IMR-90 (cell line): ENCODE measurements at regions not wholly inside any gene's neighbourhood (a gene's known extent, or its start where the extent isn't known, plus 50 kb on each side); places are given as distances from the start of the nearest gene placed in this dataset.

Experiments
- ATAC-seq: fragments of 200-7000 bp; cut with Tn5 transposase; 2 replicates; pipeline ENCODE4 v1.9.1; 2020; ENCODE audit warnings: low read depth, mild to moderate bottlenecking, moderate library complexity
- BruUV-seq: library from RNA; stranded (reverse); fragments of 400-500 nt; replicated peaks from 2 replicates; lab custom pipeline; 2021; lab: Mats Ljungman, UMichigan
- CTCF ChIA-PET: fragments of 300-600 bp; formaldehyde crosslinking; extraction: SDS; loops from one replicate; lab custom pipeline; 2021; ENCODE audit warnings: antibody characterized with exemption; lab: Yijun Ruan, JAX
- POLR2A ChIA-PET: fragments of 300-600 bp; sonication (Branson Sonifier 250); formaldehyde crosslinking; loops from one replicate; lab custom pipeline; 2022; ENCODE audit warnings: antibody characterized with exemption; ENCODE audit not compliant: unreplicated experiment; lab: Charles Lee
- DNase-seq: peaks from one replicate; pipeline ENCODE4 v3.0.0; 2013
- H2AFZ ChIP-seq: replicated peaks from 2 replicates; pipeline ENCODE3; 2013; ENCODE audit warnings: low read length, mild to moderate bottlenecking; ENCODE audit not compliant: poor library complexity
- H2AK5ac ChIP-seq: 2 replicates; pipeline ENCODE4 v1.6.1; 2013; ENCODE audit warnings: low read depth, low read length, inconsistent platforms
- H2AK9ac ChIP-seq: replicated peaks from 2 replicates; pipeline ENCODE3; 2013; ENCODE audit warnings: mild to moderate bottlenecking, low read depth, low read length, moderate library complexity; ENCODE audit not compliant: poor library complexity
- H2BK120ac ChIP-seq: 2 replicates; pipeline ENCODE4 v1.6.1; 2013; ENCODE audit warnings: low read depth, low read length, inconsistent platforms
- H2BK15ac ChIP-seq: 3 replicates; pipeline ENCODE4 v1.6.1; 2013; ENCODE audit warnings: low read depth, low read length, inconsistent platforms
- H2BK20ac ChIP-seq: 2 replicates; pipeline ENCODE4 v1.6.1; 2013; ENCODE audit warnings: low read depth, mild to moderate bottlenecking, inconsistent platforms, low read length, moderate library complexity
- H2BK5ac ChIP-seq: 2 replicates; pipeline ENCODE4 v1.6.1; 2013; ENCODE audit warnings: mild to moderate bottlenecking, low read depth, low read length, inconsistent platforms; ENCODE audit not compliant: poor library complexity, severe bottlenecking
- H3K14ac ChIP-seq: replicated peaks from 2 replicates; pipeline ENCODE4 v1.6.1; 2013; ENCODE audit warnings: low read depth, low read length, inconsistent platforms
- H3K18ac ChIP-seq: 2 replicates; pipeline ENCODE4 v1.6.1; 2013; ENCODE audit warnings: low read depth, low read length, control low read depth
- H3K23ac ChIP-seq: 2 replicates; pipeline ENCODE4 v1.6.1; 2013; ENCODE audit warnings: low read depth, low read length, inconsistent platforms
- H3K27ac ChIP-seq: 2 replicates; pipeline ENCODE4 v1.5.1; 2013; ENCODE audit warnings: mild to moderate bottlenecking, control low read depth, low read length; ENCODE audit not compliant: insufficient read depth
- H3K27me3 ChIP-seq: 2 replicates; pipeline ENCODE4 v1.6.1; 2013; ENCODE audit warnings: low read length; ENCODE audit not compliant: control insufficient read depth, insufficient read depth
- H3K36me3 ChIP-seq: 2 replicates; pipeline ENCODE4 v1.6.1; 2013; ENCODE audit warnings: low read length, mixed read lengths; ENCODE audit not compliant: control insufficient read depth, insufficient read depth
- H3K4ac ChIP-seq: 2 replicates; pipeline ENCODE4 v1.6.1; 2013; ENCODE audit warnings: low read depth, low read length, inconsistent platforms
- H3K4me1 ChIP-seq: 2 replicates; pipeline ENCODE4 v1.6.1; 2013; ENCODE audit warnings: low read length, mixed read lengths; ENCODE audit not compliant: control insufficient read depth, insufficient read depth
- H3K4me2 ChIP-seq: 2 replicates; pipeline ENCODE4 v1.6.1; 2013; ENCODE audit warnings: low read depth, mild to moderate bottlenecking, control low read depth, low read length, moderate library complexity
- H3K4me3 ChIP-seq: 2 replicates; pipeline ENCODE4 v1.5.1; 2013; ENCODE audit warnings: low read depth, mild to moderate bottlenecking, control low read depth, low read length, moderate library complexity; ENCODE audit not compliant: insufficient read depth
- H3K56ac ChIP-seq: 2 replicates; pipeline ENCODE4 v1.6.1; 2013; ENCODE audit warnings: low read length, inconsistent platforms; ENCODE audit not compliant: insufficient read depth; ENCODE audit errors: extremely low read depth
- H3K79me1 ChIP-seq, 2 experiments: 2 replicates each; pipeline ENCODE4 v1.6.1; 2013; ENCODE audit warnings: low read length in 2 of 2, inconsistent platforms in 1 of 2, low read depth in 1 of 2
- H3K9ac ChIP-seq: 2 replicates; pipeline ENCODE4 v1.6.1; 2013; ENCODE audit warnings: low read depth, low read length, control low read depth
- H3K9me1 ChIP-seq: 2 replicates; pipeline ENCODE4 v1.6.1; 2013; ENCODE audit warnings: low read length, inconsistent platforms; ENCODE audit not compliant: insufficient read depth
- H3K9me3 ChIP-seq: 2 replicates; pipeline ENCODE4 v1.6.1; 2013; ENCODE audit warnings: low read length; ENCODE audit not compliant: control insufficient read depth, insufficient read depth
- H4K20me1 ChIP-seq: 2 replicates; pipeline ENCODE4 v1.6.1; 2013; ENCODE audit warnings: low read length, inconsistent platforms; ENCODE audit not compliant: insufficient read depth
- H4K5ac ChIP-seq: 2 replicates; pipeline ENCODE4 v1.6.1; 2013; ENCODE audit warnings: mild to moderate bottlenecking, low read depth, low read length, control low read depth
- H4K8ac ChIP-seq, 2 experiments: 2 replicates each; pipeline ENCODE4 v1.6.1; 2013; ENCODE audit warnings: low read depth in 2 of 2, low read length in 2 of 2, control low read depth in 1 of 2, inconsistent platforms in 1 of 2
- H4K91ac ChIP-seq: 2 replicates; pipeline ENCODE4 v1.6.1; 2013; ENCODE audit warnings: low read depth, low read length, inconsistent platforms; ENCODE audit not compliant: insufficient read depth
- BHLHE40 ChIP-seq: fragments of 150-350 bp; IDR thresholded peaks from 2 replicates; pipeline ENCODE4 v1.6.1; 2016; ENCODE audit warnings: mild to moderate bottlenecking, low read depth, low read length
- CEBPB ChIP-seq: IDR thresholded peaks from 2 replicates; pipeline ENCODE4 v1.6.1; 2012; ENCODE audit warnings: low read depth, low read length, improper control_type of control experiment
- CHD1 ChIP-seq: IDR thresholded peaks from 2 replicates; pipeline ENCODE4 v1.6.1; 2012; ENCODE audit warnings: low read depth, low read length, improper control_type of control experiment
- FOS ChIP-seq: fragments of 150-350 bp; IDR thresholded peaks from 2 replicates; pipeline ENCODE4 v1.6.1; 2016; ENCODE audit warnings: low read depth, low read length
- MAFK ChIP-seq: IDR thresholded peaks from 2 replicates; pipeline ENCODE4 v1.6.1; 2012; ENCODE audit warnings: low read depth, low read length, improper control_type of control experiment
- MAZ ChIP-seq: IDR thresholded peaks from 2 replicates; pipeline ENCODE4 v1.6.1; 2012; ENCODE audit warnings: low read depth, mild to moderate bottlenecking, low read length, improper control_type of control experiment, moderate library complexity, borderline replicate concordance
- MXI1 ChIP-seq: IDR thresholded peaks from 2 replicates; pipeline ENCODE4 v1.6.1; 2012; ENCODE audit warnings: low read depth, mild to moderate bottlenecking, low read length, moderate library complexity, borderline replicate concordance
- NFE2L2 ChIP-seq: fragments of 150-350 bp; IDR thresholded peaks from 2 replicates; pipeline ENCODE4 v1.6.1; 2016; ENCODE audit warnings: low read depth, mild to moderate bottlenecking, low read length
- POLR2A ChIP-seq: IDR thresholded peaks from 2 replicates; pipeline ENCODE4 v1.6.1; 2012; ENCODE audit warnings: mild to moderate bottlenecking, low read depth, low read length
- RAD21 ChIP-seq: IDR thresholded peaks from 2 replicates; pipeline ENCODE4 v1.6.1; 2012; ENCODE audit warnings: low read length, improper control_type of control experiment
- RCOR1 ChIP-seq: IDR thresholded peaks from 2 replicates; pipeline ENCODE4 v1.6.1; 2012; ENCODE audit warnings: mild to moderate bottlenecking, low read length, improper control_type of control experiment; ENCODE audit not compliant: insufficient replicate concordance
- RFX5 ChIP-seq: IDR thresholded peaks from 2 replicates; pipeline ENCODE4 v1.8.0; 2012; ENCODE audit warnings: low read depth, mild to moderate bottlenecking, low read length, moderate library complexity
- SMC3 ChIP-seq: fragments of 150-350 bp; IDR thresholded peaks from 2 replicates; pipeline ENCODE4 v1.6.1; 2016; ENCODE audit warnings: low read depth, mild to moderate bottlenecking, antibody characterized with exemption, low read length, moderate library complexity
- WGBS, 2 experiments: methylation state at CpG; one replicate each; pipeline versions ENCODE4 v1.1.5 to v1.1.7; 2013; ENCODE audit warnings: missing lambda C conversion rate in 2 of 2; ENCODE audit not compliant: insufficient read length in 1 of 2; ENCODE audit errors: extremely low coverage in 2 of 2; 5-methylcytosine and 5-hydroxymethylcytosine counted together
- dilution Hi-C: fragments of 300-500 bp; cut with HindIII; formaldehyde crosslinking; loops from one replicate; pipeline ENCODE4 v1.14.3; 2018; ENCODE audit warnings: low sequenced_read_pairs; ENCODE audit not compliant: unreplicated experiment
- in situ Hi-C: fragments of 300-500 bp; cut with MboI; formaldehyde crosslinking; loops from 3 replicates; pipeline ENCODE4 v1.14.3; 2019; ENCODE audit warnings: low sequenced_read_pairs, inconsistent platforms, mixed read lengths
- intact Hi-C: fragments of 100-400 bp; cut with micrococcal nuclease; formaldehyde crosslinking; loops from 2 replicates; pipeline ENCODE4 v1.10.0; 2022
- TF ChIP-seq, protein P1 (sequence below): fragments of 150-350 bp; IDR thresholded peaks from 2 replicates; pipeline ENCODE4 v1.6.1; 2016; ENCODE audit warnings: low read depth, mild to moderate bottlenecking, low read length, moderate library complexity, borderline replicate concordance
- TF ChIP-seq, protein P2 (sequence below): conservative IDR thresholded peaks from 2 replicates; pipeline ENCODE4 v1.5.1; 2012; ENCODE audit warnings: mild to moderate bottlenecking, low read depth, low read length, improper control_type of control experiment
- TF ChIP-seq, protein P3 (sequence below): fragments of 150-350 bp; IDR thresholded peaks from 2 replicates; pipeline ENCODE4 v1.6.1; 2017; ENCODE audit warnings: mild to moderate bottlenecking, antibody characterized with exemption, low read length, low read depth

DNA sequence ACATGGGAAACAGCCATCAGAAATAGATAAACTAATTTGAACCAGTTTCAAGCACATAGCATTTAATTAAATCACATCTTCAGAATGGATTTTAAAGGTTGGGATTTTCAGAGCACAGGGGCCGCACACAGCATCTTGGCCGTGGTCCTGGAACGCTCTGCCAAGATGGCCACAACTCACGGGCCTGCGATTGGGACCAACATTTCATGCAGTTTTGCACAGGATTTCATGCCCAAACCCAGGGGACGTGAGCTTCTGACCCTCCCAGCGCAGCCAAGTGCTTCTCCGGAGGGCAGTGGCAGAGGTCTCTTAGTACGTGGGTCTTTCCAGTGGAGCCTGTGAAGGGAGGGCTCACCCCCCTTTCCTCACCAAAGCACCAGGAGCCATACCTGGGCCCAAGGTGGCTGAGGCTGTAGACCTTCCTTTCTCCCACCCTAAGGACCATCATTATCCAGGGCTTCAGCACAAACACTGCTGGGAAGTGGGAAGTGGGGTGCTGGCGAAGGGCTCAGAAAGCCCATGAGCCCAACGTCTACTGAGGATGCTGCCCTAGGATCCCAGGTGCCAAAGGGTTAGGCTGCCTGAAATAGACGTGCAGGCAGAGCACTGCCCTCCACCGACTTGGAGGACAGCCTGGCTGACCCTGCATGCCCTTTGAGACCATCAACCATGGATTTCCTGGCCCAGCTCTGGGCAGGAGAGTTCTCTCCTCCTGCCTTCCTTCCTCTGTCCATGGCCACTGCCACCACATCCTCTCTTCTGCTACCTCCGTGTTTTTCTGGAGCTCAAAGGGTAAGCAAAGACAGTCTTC is 611.2 kb upstream of the MGMT start:
- TF ChIP-seq NFE2L2, result no peak
- no peak for TF ChIP-seq SMC3
- TF ChIP-seq, protein P1, sequence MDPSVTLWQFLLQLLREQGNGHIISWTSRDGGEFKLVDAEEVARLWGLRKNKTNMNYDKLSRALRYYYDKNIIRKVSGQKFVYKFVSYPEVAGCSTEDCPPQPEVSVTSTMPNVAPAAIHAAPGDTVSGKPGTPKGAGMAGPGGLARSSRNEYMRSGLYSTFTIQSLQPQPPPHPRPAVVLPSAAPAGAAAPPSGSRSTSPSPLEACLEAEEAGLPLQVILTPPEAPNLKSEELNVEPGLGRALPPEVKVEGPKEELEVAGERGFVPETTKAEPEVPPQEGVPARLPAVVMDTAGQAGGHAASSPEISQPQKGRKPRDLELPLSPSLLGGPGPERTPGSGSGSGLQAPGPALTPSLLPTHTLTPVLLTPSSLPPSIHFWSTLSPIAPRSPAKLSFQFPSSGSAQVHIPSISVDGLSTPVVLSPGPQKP, result no peak
- TF ChIP-seq, protein P2, sequence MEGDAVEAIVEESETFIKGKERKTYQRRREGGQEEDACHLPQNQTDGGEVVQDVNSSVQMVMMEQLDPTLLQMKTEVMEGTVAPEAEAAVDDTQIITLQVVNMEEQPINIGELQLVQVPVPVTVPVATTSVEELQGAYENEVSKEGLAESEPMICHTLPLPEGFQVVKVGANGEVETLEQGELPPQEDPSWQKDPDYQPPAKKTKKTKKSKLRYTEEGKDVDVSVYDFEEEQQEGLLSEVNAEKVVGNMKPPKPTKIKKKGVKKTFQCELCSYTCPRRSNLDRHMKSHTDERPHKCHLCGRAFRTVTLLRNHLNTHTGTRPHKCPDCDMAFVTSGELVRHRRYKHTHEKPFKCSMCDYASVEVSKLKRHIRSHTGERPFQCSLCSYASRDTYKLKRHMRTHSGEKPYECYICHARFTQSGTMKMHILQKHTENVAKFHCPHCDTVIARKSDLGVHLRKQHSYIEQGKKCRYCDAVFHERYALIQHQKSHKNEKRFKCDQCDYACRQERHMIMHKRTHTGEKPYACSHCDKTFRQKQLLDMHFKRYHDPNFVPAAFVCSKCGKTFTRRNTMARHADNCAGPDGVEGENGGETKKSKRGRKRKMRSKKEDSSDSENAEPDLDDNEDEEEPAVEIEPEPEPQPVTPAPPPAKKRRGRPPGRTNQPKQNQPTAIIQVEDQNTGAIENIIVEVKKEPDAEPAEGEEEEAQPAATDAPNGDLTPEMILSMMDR, result no peak
- no peak for TF ChIP-seq POLR2A
- TF ChIP-seq FOS, result no peak
- TF ChIP-seq BHLHE40, result no peak
- no peak for TF ChIP-seq RFX5
- TF ChIP-seq CHD1, result no peak
- TF ChIP-seq CEBPB, result no peak
- no peak for TF ChIP-seq MXI1
- no peak for TF ChIP-seq MAFK
- TF ChIP-seq MAZ, result no peak
- TF ChIP-seq, protein P3, sequence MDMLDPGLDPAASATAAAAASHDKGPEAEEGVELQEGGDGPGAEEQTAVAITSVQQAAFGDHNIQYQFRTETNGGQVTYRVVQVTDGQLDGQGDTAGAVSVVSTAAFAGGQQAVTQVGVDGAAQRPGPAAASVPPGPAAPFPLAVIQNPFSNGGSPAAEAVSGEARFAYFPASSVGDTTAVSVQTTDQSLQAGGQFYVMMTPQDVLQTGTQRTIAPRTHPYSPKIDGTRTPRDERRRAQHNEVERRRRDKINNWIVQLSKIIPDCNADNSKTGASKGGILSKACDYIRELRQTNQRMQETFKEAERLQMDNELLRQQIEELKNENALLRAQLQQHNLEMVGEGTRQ, result no peak
- no peak for TF ChIP-seq RAD21
- TF ChIP-seq RCOR1, result no peak
- H3K27me3 ChIP-seq, result no peaks in the 10 kb centered on the region
- H3K56ac ChIP-seq, result no peak overlapping the region
- no peak overlapping the region for H2BK15ac ChIP-seq
- H3K36me3 ChIP-seq, result no peaks in the 10 kb centered on the region
- H4K5ac ChIP-seq, result no peak overlapping the region
- intact Hi-C loops (no loop called here), in situ Hi-C loops (no loop called here), dilution Hi-C loops (no loop called here)
- ATAC-seq (no peak), DNase-seq (no peak)
- no peak overlapping the region for H3K9ac ChIP-seq
- no peak overlapping the region for H2AFZ ChIP-seq
- CTCF ChIA-PET, result no interaction called here
- H3K18ac ChIP-seq, result no peak overlapping the region
- H3K14ac ChIP-seq, result no peak overlapping the region
- BruUV-seq, result no TSS peak
- H2AK5ac ChIP-seq, result no peak overlapping the region
- WGBS, 2 experiments, result 43% methylated on average over 2 of the region's 14 CpGs; no CpG with 5 or more reads in 1 of the 2 experiments
- H2BK20ac ChIP-seq, result no peak overlapping the region
- H3K23ac ChIP-seq, result no peak overlapping the region
- H3K27ac ChIP-seq, result no peak overlapping the region
- H2AK9ac ChIP-seq, result no peak overlapping the region
- H4K20me1 ChIP-seq, result no peaks in the 10 kb centered on the region
- H3K4me1 ChIP-seq, result no peaks in the 10 kb centered on the region
- H2BK5ac ChIP-seq, result no peak overlapping the region
- H2BK120ac ChIP-seq, result no peak overlapping the region
- no peak overlapping the region for H4K8ac ChIP-seq
- H3K9me3 ChIP-seq, result peaks cover 33% of the 10 kb centered on the region
- H3K79me1 ChIP-seq, result no peaks in the 10 kb centered on the region
- H3K4ac ChIP-seq, result no peak overlapping the region
- no peak overlapping the region for H3K4me3 ChIP-seq
- POLR2A ChIA-PET, result no interaction called here
- H3K4me2 ChIP-seq, result no peak overlapping the region
- H3K9me1 ChIP-seq, result no peaks in the 10 kb centered on the region
- H4K91ac ChIP-seq, result no peak overlapping the region
